ENCODE measurements at regions not wholly inside any gene's neighbourhood (a gene's known extent, or its start where the extent isn't known, plus 50 kb on each side); places are given as distances from the start of the nearest gene placed in this dataset.

GRCh38 chr15:70398694-70399093 lies 301.0 kb upstream of the TLE3 start:
- Histone ChIP-seq H3K9me3 (ENCODE audit: low read depth) (no peaks in the 10 kb centered on the region), H3K4me1 (peaks cover 16% of the 10 kb centered on the region), H3K4me3 (no peak overlapping the region), H3K27me3 (no peaks in the 10 kb centered on the region), H3K36me3 (no peaks in the 10 kb centered on the region), H3K79me2 (ENCODE audit: low read depth) (no peaks in the 10 kb centered on the region), H3F3A (ENCODE audit: low read depth) (peaks cover 3% of the 10 kb centered on the region), H3K9ac (no peak overlapping the region), H4K20me1 (ENCODE audit: low read depth) (no peaks in the 10 kb centered on the region), H2AFZ (replicated peaks) (no peak overlapping the region), H3K27ac (no peak overlapping the region), H3K4me2 (no peak overlapping the region)
- H3K27ac Mint-ChIP-seq: no peak overlapping the region
- TF ChIP-seq EZH2 (IDR thresholded peaks at IDR 0.05): no peak
- H3K4me3 Mint-ChIP-seq: no peak overlapping the region
- no peak for DNase-seq (ENCODE audit: low spot score)
- H3K9me3 Mint-ChIP-seq: no peaks in the 10 kb centered on the region
- peaks cover 19% of the 10 kb centered on the region for H3K4me1 Mint-ChIP-seq
- no peaks in the 10 kb centered on the region for H3K36me3 Mint-ChIP-seq
- peaks cover 14% of the 10 kb centered on the region for H3K27me3 Mint-ChIP-seq (ENCODE audit: insufficient read depth, low read depth)

- H3K4me3 ChIP-seq: no peak overlapping the region
- Mint-ChIP-seq H3K36me3 (no peaks in the 10 kb centered on the region), H3K27me3 (ENCODE audit: insufficient read depth, low read depth) (peaks cover 11% of the 10 kb centered on the region), H3K4me3 (no peak overlapping the region), H3K4me1 (peaks cover 14% of the 10 kb centered on the region), H3K9me3 (no peaks in the 10 kb centered on the region), H3K27ac (no peak overlapping the region)
- no peak overlapping the region for H3K27ac ChIP-seq
- H4K20me1 ChIP-seq (ENCODE audit: low read depth): no peaks in the 10 kb centered on the region
- H3F3A ChIP-seq (ENCODE audit: low read depth): peaks cover 3% of the 10 kb centered on the region
- DNase-seq (ENCODE audit: low spot score): no peak
- H3K9ac ChIP-seq: no peak overlapping the region
- TF ChIP-seq EZH2phosphoT487 (IDR thresholded peaks at IDR 0.05) (no peak), CTCF (IDR thresholded peaks at IDR 0.05) (no peak), EZH2 (IDR thresholded peaks at IDR 0.05) (no peak)
- H2AFZ ChIP-seq (replicated peaks): no peak overlapping the region
- H3K9me3 ChIP-seq (ENCODE audit: low read depth): peaks cover 4% of the 10 kb centered on the region
- H3K4me2 ChIP-seq: no peak overlapping the region
- peaks cover 16% of the 10 kb centered on the region for H3K4me1 ChIP-seq
- H3K36me3 ChIP-seq: peaks cover 5% of the 10 kb centered on the region
- H3K79me2 ChIP-seq (ENCODE audit: low read depth): no peaks in the 10 kb centered on the region
- no peaks in the 10 kb centered on the region for H3K27me3 ChIP-seq
Observed at GRCh38 chr15:70396807-70397206, 299.1 kb upstream of the TLE3 start.

DNA sequence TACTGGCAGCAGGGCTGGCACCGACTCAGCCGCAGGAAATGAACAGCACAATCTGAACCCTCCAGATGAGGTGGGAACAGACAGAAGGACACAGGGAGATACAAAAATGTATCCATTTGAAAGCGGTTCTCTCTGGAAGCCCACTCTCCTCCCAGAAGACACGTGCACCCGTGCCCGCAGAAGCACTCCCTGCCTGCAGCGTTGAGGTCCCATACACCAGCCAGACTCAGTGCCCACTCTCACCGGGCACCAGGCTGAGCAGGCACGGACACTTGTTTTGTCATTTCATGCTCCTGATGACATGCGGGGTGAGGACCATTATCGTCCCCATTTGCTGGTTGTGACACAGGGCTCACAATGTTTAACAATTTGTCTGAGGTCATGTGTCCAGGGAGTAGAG lies 297.4 kb upstream of the TLE3 start:
- H3K4me1 Mint-ChIP-seq: peaks cover 14% of the 10 kb centered on the region
- H3K9ac ChIP-seq: no peak overlapping the region
- H3K27ac Mint-ChIP-seq: peak overlapping the region; percentile 50
- DNase-seq (ENCODE audit: low spot score): no peak
- no peak overlapping the region for H3K4me3 Mint-ChIP-seq
- H3K36me3 Mint-ChIP-seq: no peaks in the 10 kb centered on the region
- H3F3A ChIP-seq (ENCODE audit: low read depth): peaks cover 3% of the 10 kb centered on the region
- H3K9me3 Mint-ChIP-seq: peaks cover 3% of the 10 kb centered on the region
- H3K79me2 ChIP-seq (ENCODE audit: low read depth): no peaks in the 10 kb centered on the region
- no peak overlapping the region for H3K27ac ChIP-seq
- no peak overlapping the region for H2AFZ ChIP-seq (replicated peaks)
- H4K20me1 ChIP-seq (ENCODE audit: low read depth): no peaks in the 10 kb centered on the region
- no peaks in the 10 kb centered on the region for H3K27me3 ChIP-seq
- H3K4me3 ChIP-seq: no peak overlapping the region
- TF ChIP-seq EZH2 (IDR thresholded peaks at IDR 0.05): no peak
- no peak for TF ChIP-seq CTCF (IDR thresholded peaks at IDR 0.05)
- no peak for TF ChIP-seq EZH2phosphoT487 (IDR thresholded peaks at IDR 0.05)
- no peak overlapping the region for H3K4me2 ChIP-seq
- H3K27me3 Mint-ChIP-seq (ENCODE audit: insufficient read depth, low read depth): peaks cover 3% of the 10 kb centered on the region
- peaks cover 5% of the 10 kb centered on the region for H3K36me3 ChIP-seq
- H3K4me1 ChIP-seq: peaks cover 16% of the 10 kb centered on the region
- H3K9me3 ChIP-seq (ENCODE audit: low read depth): peaks cover 4% of the 10 kb centered on the region

- no peaks in the 10 kb centered on the region for H3K27me3 ChIP-seq
- H3K4me3 Mint-ChIP-seq: no peak overlapping the region
- no peak overlapping the region for H2AFZ ChIP-seq (replicated peaks)
- peaks cover 5% of the 10 kb centered on the region for H3K36me3 ChIP-seq
- no peaks in the 10 kb centered on the region for H3K36me3 Mint-ChIP-seq
- no peaks in the 10 kb centered on the region for H4K20me1 ChIP-seq (ENCODE audit: low read depth)
- peaks cover 14% of the 10 kb centered on the region for H3K4me1 Mint-ChIP-seq
- H3K9me3 ChIP-seq (ENCODE audit: low read depth): peaks cover 4% of the 10 kb centered on the region
- no peak overlapping the region for H3K9ac ChIP-seq
- no peak overlapping the region for H3K4me3 ChIP-seq
- H3K4me1 ChIP-seq: no peaks in the 10 kb centered on the region
- H3K27ac ChIP-seq: no peak overlapping the region
- no peaks in the 10 kb centered on the region for H3K79me2 ChIP-seq (ENCODE audit: low read depth)
- no peak for DNase-seq (ENCODE audit: low spot score)
- H3K4me2 ChIP-seq: no peak overlapping the region
- H3K9me3 Mint-ChIP-seq: peaks cover 3% of the 10 kb centered on the region
- TF ChIP-seq CTCF (IDR thresholded peaks at IDR 0.05) (no peak), EZH2phosphoT487 (IDR thresholded peaks at IDR 0.05) (no peak), EZH2 (IDR thresholded peaks at IDR 0.05) (no peak)
- no peaks in the 10 kb centered on the region for H3F3A ChIP-seq (ENCODE audit: low read depth)
- H3K27ac Mint-ChIP-seq: no peak overlapping the region
- peaks cover 7% of the 10 kb centered on the region for H3K27me3 Mint-ChIP-seq (ENCODE audit: insufficient read depth, low read depth)
Observed at GRCh38 chr15:70390723-70391122, 293.0 kb upstream of the TLE3 start.
